Embryonic facial prominence (tissue), 1 donor: ENCODE measurements at regions not wholly inside any gene's neighbourhood (a gene's known extent, or its start where the extent isn't known, plus 50 kb on each side); places are given as distances from the start of the nearest gene placed in this dataset.
"Not testable (repeated sequence)": the region's sequence is repeated elsewhere in the genome, so short reads cannot be mapped to it uniquely, and the experiment has no call there.

Source experiments
- DNase-seq: peaks from one replicate; pipeline ENCODE4 v3.0.0-alpha.2; 2016; ENCODE audit errors: extremely low spot score

GRCh38 chr20:25987928-25988560, 291.4 kb upstream of the ZNF337 start:
- not testable (repeated sequence) for DNase-seq

GRCh38 chr20:25987073-25987927, 290.6 kb upstream of the ZNF337 start:
- no peak for DNase-seq

DNA sequence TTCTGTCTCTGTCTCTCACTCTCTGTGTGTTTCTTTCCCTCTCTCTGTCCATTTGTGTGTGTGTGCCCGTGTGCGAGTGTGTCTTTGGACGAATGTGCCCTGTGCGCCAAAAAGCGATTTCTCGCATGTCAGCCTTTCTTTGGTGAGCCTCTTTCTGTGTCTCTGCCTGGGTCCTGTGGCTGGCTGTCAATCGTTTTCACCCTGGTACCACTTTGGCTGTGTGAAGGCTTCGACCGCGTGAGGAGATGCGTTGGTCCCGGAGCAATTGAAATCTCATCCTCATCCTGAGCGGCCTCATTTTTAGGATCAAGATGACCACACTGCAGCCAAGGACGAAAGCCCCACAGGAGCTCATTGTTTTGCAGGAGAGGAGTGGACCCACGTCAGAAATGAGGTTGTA, 288.9 kb upstream of the ZNF337 start:
- DNase-seq, result no peak

DNA sequence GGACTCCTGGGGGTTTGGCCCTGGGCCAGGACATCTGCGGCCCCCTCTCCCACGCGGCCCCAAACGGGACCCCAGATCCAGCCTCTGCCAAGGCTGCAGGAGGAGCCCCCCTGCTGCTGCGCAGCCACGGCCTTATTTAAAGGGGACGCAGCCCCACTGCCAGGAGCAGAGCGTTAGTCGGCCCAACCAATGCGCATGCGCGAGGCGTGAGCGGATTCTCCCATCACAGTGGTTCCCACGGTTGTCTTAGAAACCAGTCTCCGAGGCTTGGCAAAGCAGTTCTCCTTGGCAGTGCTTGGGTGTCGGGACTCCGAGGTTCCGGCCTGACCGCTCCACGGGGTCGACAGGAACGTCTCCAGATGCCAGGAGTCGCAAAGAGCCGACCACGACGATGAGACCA, 288.3 kb upstream of the ZNF337 start:
- no peak for DNase-seq

GRCh38 chr20:25982701-25983100, 286.0 kb upstream of the ZNF337 start:
- DNase-seq, result not testable (repeated sequence)

DNA sequence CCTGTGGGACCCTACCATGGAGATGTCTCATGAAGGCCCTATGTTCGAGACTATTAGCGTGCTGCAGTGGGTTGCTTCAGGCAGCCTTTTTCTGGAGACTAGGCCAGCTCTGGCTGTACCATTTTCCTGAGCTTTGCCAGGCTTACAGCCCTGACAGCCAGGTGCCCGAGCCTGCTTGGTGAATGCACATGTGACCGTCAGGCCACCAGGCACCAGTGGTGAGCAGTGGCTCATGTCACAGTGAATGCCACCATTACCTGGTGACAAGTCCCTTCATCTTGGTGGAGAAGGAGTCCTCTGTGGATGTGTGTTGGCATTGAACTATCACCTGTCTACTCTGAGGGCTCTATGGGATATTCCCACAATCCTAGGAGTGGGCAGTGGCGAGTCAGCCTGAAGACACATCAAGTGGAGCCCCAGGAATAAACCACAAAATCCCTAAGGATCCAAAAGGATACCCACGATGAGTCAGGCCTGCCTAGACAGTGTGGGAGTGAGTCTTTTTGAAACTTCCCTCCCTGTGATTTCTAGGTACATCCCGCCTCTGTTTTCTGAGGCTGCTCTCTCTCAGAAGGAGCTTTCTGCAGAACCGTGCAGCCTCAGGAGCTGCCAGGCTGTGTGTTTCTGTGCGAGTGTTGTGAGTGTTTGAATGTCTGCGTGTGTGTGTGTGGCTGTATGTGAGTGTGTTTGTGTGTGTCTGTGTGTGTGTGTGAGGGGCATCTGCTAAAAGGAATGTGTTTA, 282.0 kb upstream of the ZNF337 start:
- DNase-seq, result not testable (repeated sequence)

DNA sequence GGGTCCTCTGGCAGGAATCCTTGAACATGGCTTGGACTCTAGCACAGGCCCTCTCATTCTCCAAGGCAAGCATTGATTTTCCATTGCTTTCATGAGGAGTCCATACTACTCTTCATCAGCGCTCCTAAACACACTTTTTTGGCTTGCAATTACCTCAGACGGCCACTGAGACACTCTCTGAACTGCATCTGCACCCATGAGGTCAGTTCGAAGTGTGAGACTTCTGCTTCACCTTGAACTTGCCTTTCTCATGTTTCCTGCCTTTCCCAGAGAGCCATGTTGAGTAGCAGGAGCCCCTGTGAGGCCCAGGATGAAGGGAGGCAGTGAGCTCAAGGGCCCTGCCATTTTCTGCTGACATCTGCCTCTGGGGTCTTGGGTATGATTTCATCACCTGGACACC, 279.2 kb upstream of the ZNF337 start:
- DNase-seq, result not testable (repeated sequence)

GRCh38 chr20:25965203-25965602, 268.6 kb upstream of the ZNF337 start:
- not testable (repeated sequence) for DNase-seq

GRCh38 chr20:25953876-25954275, 257.2 kb upstream of the ZNF337 start:
- DNase-seq, result not testable (repeated sequence)

GRCh38 chr20:25935230-25935629, 238.6 kb upstream of the ZNF337 start:
- DNase-seq, result not testable (repeated sequence)

DNA sequence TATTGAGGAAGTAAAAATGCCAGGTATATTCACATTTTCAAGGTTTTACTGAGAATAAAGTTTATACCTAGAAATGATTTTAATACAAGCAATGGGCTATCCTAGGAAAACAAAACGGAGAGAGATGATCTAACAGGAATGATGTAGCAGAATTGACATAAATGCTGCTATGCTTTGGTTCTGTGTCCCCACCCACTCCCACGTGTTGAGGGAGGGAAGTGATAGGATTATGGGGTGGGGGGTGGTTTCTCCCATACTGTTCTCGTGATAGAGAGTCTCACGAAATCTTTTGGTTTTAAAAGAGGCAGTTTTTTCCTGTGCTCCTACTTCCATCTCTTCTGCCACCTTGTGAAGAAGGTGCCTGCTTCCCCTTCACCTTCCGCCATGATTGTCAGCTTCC, 236.2 kb upstream of the ZNF337 start:
- not testable (repeated sequence) for DNase-seq

DNA sequence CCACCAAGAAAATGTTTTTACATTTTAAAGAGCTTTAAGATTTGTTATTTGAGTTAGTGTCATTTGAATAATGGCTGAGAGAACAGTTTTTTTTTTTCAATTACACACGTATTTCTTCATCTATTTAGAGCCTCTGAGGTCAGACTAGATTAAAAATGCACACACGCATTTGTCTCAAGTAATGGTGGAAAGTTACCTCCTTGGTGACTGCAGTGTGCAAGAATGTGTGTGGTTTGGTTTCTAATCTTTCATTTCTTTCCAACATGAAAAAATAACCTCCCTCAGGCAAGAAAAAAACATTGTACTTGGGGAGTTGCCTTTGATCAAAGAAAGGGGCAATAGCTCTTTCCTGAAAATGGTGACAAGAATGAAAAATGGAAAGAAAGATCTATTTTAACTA, 235.5 kb upstream of the ZNF337 start:
- DNase-seq, result not testable (repeated sequence)

- DNase-seq, result not testable (repeated sequence)
Observed at GRCh38 chr20:25902321-25902720, 205.7 kb upstream of the ZNF337 start.

- not testable (repeated sequence) for DNase-seq
Observed at GRCh38 chr20:25898663-25899062, 202.0 kb upstream of the ZNF337 start.

GRCh38 chr20:25879096-25879495, 182.4 kb upstream of the ZNF337 start:
- not testable (repeated sequence) for DNase-seq

- DNase-seq, result not testable (repeated sequence)
Observed at GRCh38 chr20:25868650-25868979, 172.0 kb upstream of the ZNF337 start.

- DNase-seq, result peak; percentile 42
Observed at GRCh38 chr20:25867776-25868649, 171.4 kb upstream of the ZNF337 start.

DNA sequence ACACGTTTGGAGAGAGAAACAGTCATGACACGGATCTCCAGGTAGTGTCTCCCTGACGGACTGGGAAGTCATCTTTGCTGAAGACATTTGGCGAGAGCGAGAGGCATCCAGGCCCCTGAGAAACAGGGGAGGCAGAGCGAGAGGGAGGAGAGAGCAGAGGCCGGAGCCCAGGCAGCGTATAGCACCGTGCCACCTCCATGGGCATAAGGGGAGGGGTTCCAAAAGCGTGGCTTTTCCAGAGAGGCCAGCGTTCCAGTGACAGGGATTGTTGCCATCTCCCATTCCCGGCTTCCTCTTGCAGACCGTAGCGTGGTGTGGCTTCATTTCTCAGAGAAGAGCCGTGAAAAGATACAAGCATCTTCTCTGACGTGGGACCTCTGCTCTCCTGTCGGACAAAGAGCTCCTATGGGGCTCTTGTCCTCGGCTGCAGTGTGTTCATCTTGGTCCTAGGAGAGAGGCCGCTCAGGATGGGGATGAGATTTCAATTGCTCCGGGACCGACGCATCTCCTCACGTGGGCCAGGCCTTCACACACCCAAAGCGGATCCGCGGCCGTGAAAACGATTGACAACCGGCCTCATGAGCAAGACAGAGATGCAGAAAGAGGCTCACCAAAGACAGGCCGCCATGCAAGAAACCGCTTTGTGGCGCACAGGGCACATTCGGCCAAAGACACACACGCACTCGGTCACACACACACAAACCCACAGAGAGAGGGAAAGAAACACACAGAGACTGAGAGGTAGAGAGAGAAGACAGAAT, 170.5 kb upstream of the ZNF337 start:
- DNase-seq, result not testable (repeated sequence)

GRCh38 chr20:25865715-25866656, 169.3 kb upstream of the ZNF337 start:
- no peak for DNase-seq
